ENCODE measurements at regions not wholly inside any gene's neighbourhood (a gene's known extent, or its start where the extent isn't known, plus 50 kb on each side); places are given as distances from the start of the nearest gene placed in this dataset.

DNA sequence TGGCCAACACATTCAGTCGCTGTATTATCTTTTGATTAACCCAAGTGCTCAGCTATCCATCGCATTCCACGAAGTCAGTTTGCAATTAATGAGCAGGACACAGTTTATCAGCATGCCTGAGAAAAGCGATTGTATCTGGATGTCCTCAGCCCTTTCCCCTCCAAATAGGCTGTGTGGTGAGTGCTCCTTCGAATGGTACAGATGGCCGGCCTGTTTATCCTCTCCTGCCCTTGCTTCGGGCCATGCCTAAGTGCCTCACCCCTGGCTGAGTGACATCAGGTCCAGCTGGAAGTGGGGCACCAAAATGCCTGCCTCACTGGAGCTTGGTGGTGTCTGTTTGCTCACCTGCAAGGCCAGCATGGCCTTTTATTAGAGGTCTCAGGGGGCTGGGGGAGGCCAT lies 317.3 kb downstream of the GADD45G start:
- no peak overlapping the region for H3K27ac ChIP-seq (ENCODE audit: low read depth)
- ATAC-seq: no peak
- H3F3A ChIP-seq (replicated peaks; ENCODE audit: low read depth): no peaks in the 10 kb centered on the region
- TF ChIP-seq CREB1 (CRISPR knock-in tag; IDR thresholded peaks at IDR 0.05; ENCODE audit: low read depth): no peak
- no peak for TF ChIP-seq POLR2AphosphoS5 (IDR thresholded peaks at IDR 0.05; ENCODE audit: low read depth)
- no peak for TF ChIP-seq NANOG (IDR thresholded peaks at IDR 0.05; ENCODE audit: borderline replicate concordance)
- TF ChIP-seq ZNF331 (CRISPR knock-in tag; IDR thresholded peaks at IDR 0.05; ENCODE audit: low read depth): no peak
- TF ChIP-seq, protein P1, sequence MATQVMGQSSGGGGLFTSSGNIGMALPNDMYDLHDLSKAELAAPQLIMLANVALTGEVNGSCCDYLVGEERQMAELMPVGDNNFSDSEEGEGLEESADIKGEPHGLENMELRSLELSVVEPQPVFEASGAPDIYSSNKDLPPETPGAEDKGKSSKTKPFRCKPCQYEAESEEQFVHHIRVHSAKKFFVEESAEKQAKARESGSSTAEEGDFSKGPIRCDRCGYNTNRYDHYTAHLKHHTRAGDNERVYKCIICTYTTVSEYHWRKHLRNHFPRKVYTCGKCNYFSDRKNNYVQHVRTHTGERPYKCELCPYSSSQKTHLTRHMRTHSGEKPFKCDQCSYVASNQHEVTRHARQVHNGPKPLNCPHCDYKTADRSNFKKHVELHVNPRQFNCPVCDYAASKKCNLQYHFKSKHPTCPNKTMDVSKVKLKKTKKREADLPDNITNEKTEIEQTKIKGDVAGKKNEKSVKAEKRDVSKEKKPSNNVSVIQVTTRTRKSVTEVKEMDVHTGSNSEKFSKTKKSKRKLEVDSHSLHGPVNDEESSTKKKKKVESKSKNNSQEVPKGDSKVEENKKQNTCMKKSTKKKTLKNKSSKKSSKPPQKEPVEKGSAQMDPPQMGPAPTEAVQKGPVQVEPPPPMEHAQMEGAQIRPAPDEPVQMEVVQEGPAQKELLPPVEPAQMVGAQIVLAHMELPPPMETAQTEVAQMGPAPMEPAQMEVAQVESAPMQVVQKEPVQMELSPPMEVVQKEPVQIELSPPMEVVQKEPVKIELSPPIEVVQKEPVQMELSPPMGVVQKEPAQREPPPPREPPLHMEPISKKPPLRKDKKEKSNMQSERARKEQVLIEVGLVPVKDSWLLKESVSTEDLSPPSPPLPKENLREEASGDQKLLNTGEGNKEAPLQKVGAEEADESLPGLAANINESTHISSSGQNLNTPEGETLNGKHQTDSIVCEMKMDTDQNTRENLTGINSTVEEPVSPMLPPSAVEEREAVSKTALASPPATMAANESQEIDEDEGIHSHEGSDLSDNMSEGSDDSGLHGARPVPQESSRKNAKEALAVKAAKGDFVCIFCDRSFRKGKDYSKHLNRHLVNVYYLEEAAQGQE (IDR thresholded peaks at IDR 0.05; ENCODE audit: unreplicated experiment): no peak
- TF ChIP-seq STAT1 (IDR thresholded peaks at IDR 0.05; ENCODE audit: unreplicated experiment): no peak
- TF ChIP-seq EZH2 (IDR thresholded peaks at IDR 0.05; ENCODE audit: low read depth, unreplicated experiment): no peak
- TF ChIP-seq, protein P2, sequence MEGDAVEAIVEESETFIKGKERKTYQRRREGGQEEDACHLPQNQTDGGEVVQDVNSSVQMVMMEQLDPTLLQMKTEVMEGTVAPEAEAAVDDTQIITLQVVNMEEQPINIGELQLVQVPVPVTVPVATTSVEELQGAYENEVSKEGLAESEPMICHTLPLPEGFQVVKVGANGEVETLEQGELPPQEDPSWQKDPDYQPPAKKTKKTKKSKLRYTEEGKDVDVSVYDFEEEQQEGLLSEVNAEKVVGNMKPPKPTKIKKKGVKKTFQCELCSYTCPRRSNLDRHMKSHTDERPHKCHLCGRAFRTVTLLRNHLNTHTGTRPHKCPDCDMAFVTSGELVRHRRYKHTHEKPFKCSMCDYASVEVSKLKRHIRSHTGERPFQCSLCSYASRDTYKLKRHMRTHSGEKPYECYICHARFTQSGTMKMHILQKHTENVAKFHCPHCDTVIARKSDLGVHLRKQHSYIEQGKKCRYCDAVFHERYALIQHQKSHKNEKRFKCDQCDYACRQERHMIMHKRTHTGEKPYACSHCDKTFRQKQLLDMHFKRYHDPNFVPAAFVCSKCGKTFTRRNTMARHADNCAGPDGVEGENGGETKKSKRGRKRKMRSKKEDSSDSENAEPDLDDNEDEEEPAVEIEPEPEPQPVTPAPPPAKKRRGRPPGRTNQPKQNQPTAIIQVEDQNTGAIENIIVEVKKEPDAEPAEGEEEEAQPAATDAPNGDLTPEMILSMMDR (conservative IDR thresholded peaks at IDR 0.05; ENCODE audit: low read depth in 2 of 2): no peak
- TF ChIP-seq, protein P3, sequence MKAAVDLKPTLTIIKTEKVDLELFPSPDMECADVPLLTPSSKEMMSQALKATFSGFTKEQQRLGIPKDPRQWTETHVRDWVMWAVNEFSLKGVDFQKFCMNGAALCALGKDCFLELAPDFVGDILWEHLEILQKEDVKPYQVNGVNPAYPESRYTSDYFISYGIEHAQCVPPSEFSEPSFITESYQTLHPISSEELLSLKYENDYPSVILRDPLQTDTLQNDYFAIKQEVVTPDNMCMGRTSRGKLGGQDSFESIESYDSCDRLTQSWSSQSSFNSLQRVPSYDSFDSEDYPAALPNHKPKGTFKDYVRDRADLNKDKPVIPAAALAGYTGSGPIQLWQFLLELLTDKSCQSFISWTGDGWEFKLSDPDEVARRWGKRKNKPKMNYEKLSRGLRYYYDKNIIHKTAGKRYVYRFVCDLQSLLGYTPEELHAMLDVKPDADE (IDR thresholded peaks at IDR 0.05): no peak
- no peak for TF ChIP-seq ZNF114 (CRISPR knock-in tag; IDR thresholded peaks at IDR 0.05)
- no peak for TF ChIP-seq JUNB (IDR thresholded peaks at IDR 0.05; ENCODE audit: unreplicated experiment)
- no peak for DNase-seq (ENCODE audit: low spot score)
- no peak overlapping the region for H2AFZ ChIP-seq
- H4K20me1 ChIP-seq (replicated peaks; ENCODE audit: insufficient read depth): no peaks in the 10 kb centered on the region
- no peaks in the 10 kb centered on the region for H3K4me1 ChIP-seq (ENCODE audit: insufficient read depth)
- Mint-ChIP-seq H3K27ac (no peak overlapping the region), H3K9me3 (no peaks in the 10 kb centered on the region), H3K4me3 (no peak overlapping the region), H3K27me3 (ENCODE audit: insufficient read depth, low read depth, poor library complexity) (peaks cover 10% of the 10 kb centered on the region), H3K36me3 (ENCODE audit: low read depth) (no peaks in the 10 kb centered on the region), H3K4me1 (peaks cover 16% of the 10 kb centered on the region)
- no peak overlapping the region for H3K4me3 ChIP-seq
- H3K4me2 ChIP-seq: no peak overlapping the region
- no peaks in the 10 kb centered on the region for H3K79me2 ChIP-seq (replicated peaks; ENCODE audit: insufficient read depth)
- no peaks in the 10 kb centered on the region for H3K36me3 ChIP-seq (ENCODE audit: insufficient read depth)
- H3K9me2 ChIP-seq (ENCODE audit: insufficient read depth): no peaks in the 10 kb centered on the region
- no peaks in the 10 kb centered on the region for H3K27me3 ChIP-seq (ENCODE audit: insufficient read depth)

All from GM23338 (cell line).